Astrocyte (in vitro differentiated cells and primary cell): ENCODE measurements at regions not wholly inside any gene's neighbourhood (a gene's known extent, or its start where the extent isn't known, plus 50 kb on each side); places are given as distances from the start of the nearest gene placed in this dataset.

Source experiments
- DNase-seq: peaks from one replicate; pipeline ENCODE4 v3.0.0-alpha.2; 2010; ENCODE audit warnings: low read depth
- FAIRE-seq: peaks from 2 replicates; lab custom pipeline; 2011; peaks lifted over from hg19 to GRCh38; lab: Jason Lieb, UNC
- H2AFZ ChIP-seq: 2 replicates; pipeline ENCODE4 v1.6.0; 2012; ENCODE audit warnings: low read depth, low read length, inconsistent platforms
- H3K27ac ChIP-seq: 2 replicates; pipeline ENCODE4 v1.5.1; 2011; ENCODE audit warnings: low read depth, low read length, inconsistent platforms
- H3K27me3 ChIP-seq: 2 replicates; pipeline ENCODE4 v1.6.0; 2011; ENCODE audit warnings: low read length, inconsistent platforms; ENCODE audit not compliant: insufficient read depth
- H3K36me3 ChIP-seq: 2 replicates; pipeline ENCODE4 v1.5.1; 2011; ENCODE audit warnings: low read length, inconsistent platforms; ENCODE audit not compliant: insufficient read depth
- H3K4me1 ChIP-seq: 2 replicates; pipeline ENCODE4 v1.5.1; 2011; ENCODE audit warnings: low read length, inconsistent platforms; ENCODE audit not compliant: insufficient read depth
- H3K4me2 ChIP-seq: 2 replicates; pipeline ENCODE4 v1.6.0; 2012; ENCODE audit warnings: low read length, inconsistent platforms
- H3K4me3 ChIP-seq: 2 replicates; pipeline ENCODE4 v1.5.1; 2011; ENCODE audit warnings: low read depth, mild to moderate bottlenecking, low read length, inconsistent platforms; ENCODE audit not compliant: insufficient read depth
- H3K79me2 ChIP-seq: 2 replicates; pipeline ENCODE4 v1.6.0; 2012; ENCODE audit warnings: mild to moderate bottlenecking, low read length, inconsistent platforms; ENCODE audit not compliant: insufficient read depth
- H3K9ac ChIP-seq: 2 replicates; pipeline ENCODE4 v1.6.0; 2012; ENCODE audit warnings: mild to moderate bottlenecking, low read length, inconsistent platforms
- H3K9me3 ChIP-seq: 2 replicates; pipeline ENCODE4 v1.5.1; 2012; ENCODE audit warnings: low read depth, mild to moderate bottlenecking, low read length, inconsistent platforms; ENCODE audit not compliant: insufficient read depth
- H4K20me1 ChIP-seq: 2 replicates; pipeline ENCODE4 v1.6.0; 2012; ENCODE audit warnings: low read length, inconsistent platforms; ENCODE audit not compliant: insufficient read depth
- H3K27ac Mint-ChIP-seq: one replicate; pipeline ENCODE4 v1.8.0; 2021; ENCODE audit warnings: mild to moderate bottlenecking, mixed read lengths; ENCODE audit not compliant: unreplicated experiment
- H3K27me3 Mint-ChIP-seq: one replicate; pipeline ENCODE4 v1.8.0; 2021; ENCODE audit warnings: low read depth, mixed read lengths; ENCODE audit not compliant: unreplicated experiment
- H3K36me3 Mint-ChIP-seq: one replicate; pipeline ENCODE4 v1.8.0; 2021; ENCODE audit warnings: low read depth, mixed read lengths; ENCODE audit not compliant: unreplicated experiment
- H3K4me1 Mint-ChIP-seq: one replicate; pipeline ENCODE4 v1.8.0; 2021; ENCODE audit warnings: low read depth, mixed read lengths; ENCODE audit not compliant: unreplicated experiment
- H3K4me3 Mint-ChIP-seq: one replicate; pipeline ENCODE4 v1.8.0; 2021; ENCODE audit warnings: mild to moderate bottlenecking, moderate library complexity, mixed read lengths; ENCODE audit not compliant: unreplicated experiment
- H3K9me3 Mint-ChIP-seq: one replicate; pipeline ENCODE4 v1.8.0; 2021; ENCODE audit warnings: mild to moderate bottlenecking, mixed read lengths; ENCODE audit not compliant: unreplicated experiment
- EZH2 ChIP-seq: IDR thresholded peaks from 2 replicates; pipeline ENCODE4 v1.6.1; 2012; ENCODE audit warnings: mild to moderate bottlenecking, low read length, inconsistent platforms; ENCODE audit not compliant: insufficient read depth
- TF ChIP-seq, protein P1 (sequence below): IDR thresholded peaks from 2 replicates; pipeline ENCODE4 v1.5.1; 2011; ENCODE audit warnings: low read depth, mild to moderate bottlenecking, inconsistent platforms, low read length, moderate library complexity; ENCODE audit not compliant: insufficient read depth

- H3K27me3 ChIP-seq, result no peaks in the 10 kb centered on the region
- H3K4me2 ChIP-seq, result no peak overlapping the region
- TF ChIP-seq EZH2, result no peak
- TF ChIP-seq, protein P1, sequence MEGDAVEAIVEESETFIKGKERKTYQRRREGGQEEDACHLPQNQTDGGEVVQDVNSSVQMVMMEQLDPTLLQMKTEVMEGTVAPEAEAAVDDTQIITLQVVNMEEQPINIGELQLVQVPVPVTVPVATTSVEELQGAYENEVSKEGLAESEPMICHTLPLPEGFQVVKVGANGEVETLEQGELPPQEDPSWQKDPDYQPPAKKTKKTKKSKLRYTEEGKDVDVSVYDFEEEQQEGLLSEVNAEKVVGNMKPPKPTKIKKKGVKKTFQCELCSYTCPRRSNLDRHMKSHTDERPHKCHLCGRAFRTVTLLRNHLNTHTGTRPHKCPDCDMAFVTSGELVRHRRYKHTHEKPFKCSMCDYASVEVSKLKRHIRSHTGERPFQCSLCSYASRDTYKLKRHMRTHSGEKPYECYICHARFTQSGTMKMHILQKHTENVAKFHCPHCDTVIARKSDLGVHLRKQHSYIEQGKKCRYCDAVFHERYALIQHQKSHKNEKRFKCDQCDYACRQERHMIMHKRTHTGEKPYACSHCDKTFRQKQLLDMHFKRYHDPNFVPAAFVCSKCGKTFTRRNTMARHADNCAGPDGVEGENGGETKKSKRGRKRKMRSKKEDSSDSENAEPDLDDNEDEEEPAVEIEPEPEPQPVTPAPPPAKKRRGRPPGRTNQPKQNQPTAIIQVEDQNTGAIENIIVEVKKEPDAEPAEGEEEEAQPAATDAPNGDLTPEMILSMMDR, result no peak
- H4K20me1 ChIP-seq, result no peaks in the 10 kb centered on the region
- Mint-ChIP-seq H3K27ac (no peak overlapping the region), H3K4me1 (peaks cover 15% of the 10 kb centered on the region), H3K4me3 (no peak overlapping the region), H3K27me3 (no peaks in the 10 kb centered on the region), H3K36me3 (no peaks in the 10 kb centered on the region), H3K9me3 (peaks cover 1% of the 10 kb centered on the region)
- H2AFZ ChIP-seq, result no peak overlapping the region
- no peak overlapping the region for H3K4me3 ChIP-seq
- H3K9me3 ChIP-seq, result no peaks in the 10 kb centered on the region
- H3K36me3 ChIP-seq, result no peaks in the 10 kb centered on the region
- H3K79me2 ChIP-seq, result no peaks in the 10 kb centered on the region
- DNase-seq (no peak), FAIRE-seq (no peak)
- no peak overlapping the region for H3K9ac ChIP-seq
- H3K4me1 ChIP-seq, result no peaks in the 10 kb centered on the region
- H3K27ac ChIP-seq, result no peak overlapping the region
These were observed 143.0 kb upstream of the ARID2 start for GRCh38 chr12:45586486-45586885.

- Histone ChIP-seq H3K9me3 (no peaks in the 10 kb centered on the region), H3K9ac (no peak overlapping the region), H2AFZ (no peak overlapping the region), H3K4me1 (no peaks in the 10 kb centered on the region), H3K36me3 (no peaks in the 10 kb centered on the region), H3K27ac (no peak overlapping the region), H4K20me1 (no peaks in the 10 kb centered on the region), H3K4me2 (no peak overlapping the region), H3K79me2 (no peaks in the 10 kb centered on the region), H3K4me3 (no peak overlapping the region), H3K27me3 (no peaks in the 10 kb centered on the region)
- H3K27me3 Mint-ChIP-seq, result peaks cover 3% of the 10 kb centered on the region
- DNase-seq, result no peak
- H3K4me3 Mint-ChIP-seq, result no peak overlapping the region
- TF ChIP-seq, protein P1, result no peak
- TF ChIP-seq EZH2, result no peak
- H3K9me3 Mint-ChIP-seq, result peaks cover 1% of the 10 kb centered on the region
- H3K27ac Mint-ChIP-seq, result no peak overlapping the region
- peaks cover 15% of the 10 kb centered on the region for H3K4me1 Mint-ChIP-seq
- no peaks in the 10 kb centered on the region for H3K36me3 Mint-ChIP-seq
- no peak for FAIRE-seq
These were observed 142.5 kb upstream of the ARID2 start for GRCh38 chr12:45587012-45587411.

GRCh38 chr12:45587877-45588533 is 141.5 kb upstream of the ARID2 start:
- Histone ChIP-seq H3K9ac (no peak overlapping the region), H3K27ac (no peak overlapping the region), H3K4me3 (no peak overlapping the region), H3K36me3 (no peaks in the 10 kb centered on the region), H2AFZ (no peak overlapping the region), H3K79me2 (no peaks in the 10 kb centered on the region), H3K4me1 (no peaks in the 10 kb centered on the region), H3K27me3 (no peaks in the 10 kb centered on the region), H3K9me3 (no peaks in the 10 kb centered on the region), H3K4me2 (no peak overlapping the region), H4K20me1 (no peaks in the 10 kb centered on the region)
- no peaks in the 10 kb centered on the region for H3K36me3 Mint-ChIP-seq
- H3K4me1 Mint-ChIP-seq, result peaks cover 10% of the 10 kb centered on the region
- H3K9me3 Mint-ChIP-seq, result peaks cover 1% of the 10 kb centered on the region
- H3K4me3 Mint-ChIP-seq, result no peak overlapping the region
- DNase-seq (no peak), FAIRE-seq (no peak)
- TF ChIP-seq, protein P1, result no peak
- TF ChIP-seq EZH2, result no peak
- H3K27me3 Mint-ChIP-seq, result peaks cover 3% of the 10 kb centered on the region
- no peak overlapping the region for H3K27ac Mint-ChIP-seq
